Cardiac septum (tissue), 1 donor: ENCODE measurements at regions not wholly inside any gene's neighbourhood (a gene's known extent, or its start where the extent isn't known, plus 50 kb on each side); places are given as distances from the start of the nearest gene placed in this dataset.
"Not testable (repeated sequence)": the region's sequence is repeated elsewhere in the genome, so short reads cannot be mapped to it uniquely, and the experiment has no call there.

Source experiments
- DNase-seq: peaks from one replicate; pipeline ENCODE4 v3.0.0-alpha.2; 2020; ENCODE audit warnings: low spot score
- intact Hi-C: fragments of 100-400 bp; cut with DNase I; formaldehyde crosslinking; loops from one replicate; pipeline ENCODE4 v1.14.0; 2022
- donor health status: DM: no; HTN: no; CAD: no.

DNA sequence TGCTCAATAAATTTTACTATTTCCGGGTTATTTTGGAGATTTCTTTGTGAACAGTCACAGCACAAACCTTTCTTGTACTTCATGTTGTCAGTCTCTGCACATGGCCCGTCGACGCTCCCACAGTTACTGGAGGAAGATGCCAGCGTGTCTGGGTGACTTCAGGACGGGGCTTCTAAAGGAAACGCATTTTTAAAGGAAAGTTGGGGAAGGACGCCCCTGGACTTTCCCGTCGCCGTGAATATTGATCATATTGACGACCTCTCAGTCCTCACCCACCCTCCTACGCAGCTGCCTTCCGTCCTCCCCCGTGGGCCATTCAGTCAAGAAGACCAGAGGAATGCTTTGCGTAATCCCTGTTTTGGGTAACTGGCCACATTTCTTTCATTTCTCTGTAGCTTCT lies 71.1 kb upstream of the SNTG2 start:
- intact Hi-C loops: no loop called here
- no peak for DNase-seq

- DNase-seq: no peak
- intact Hi-C loops: no loop called here
These were observed 72.3 kb upstream of the SNTG2 start for GRCh38 chr2:878245-878930.

DNA sequence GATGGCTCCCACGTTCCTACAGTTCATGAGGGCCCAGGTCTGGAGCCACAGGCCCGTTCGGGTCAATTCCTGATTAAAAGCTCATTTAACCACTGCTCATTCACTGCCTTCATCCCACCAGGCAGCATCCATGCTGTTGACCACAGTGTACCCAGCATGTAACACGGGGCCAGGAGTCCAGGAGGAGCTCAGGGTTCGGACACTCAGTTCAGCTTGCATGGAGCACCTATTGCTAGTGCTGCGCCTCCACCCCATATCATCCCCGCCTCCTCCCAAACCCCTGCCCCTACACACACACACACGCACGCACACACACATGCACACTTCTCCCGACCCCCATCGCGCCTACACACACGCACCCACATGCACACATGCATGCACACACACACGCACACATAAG lies 72.9 kb upstream of the SNTG2 start:
- no peak for DNase-seq
- intact Hi-C loops: no loop called here

- no peak for DNase-seq
- intact Hi-C loops: no loop called here
These were observed 74.7 kb upstream of the SNTG2 start for GRCh38 chr2:875687-876615.

- DNase-seq: no peak
- intact Hi-C loops: no loop called here
These were observed 76.7 kb upstream of the SNTG2 start for GRCh38 chr2:873651-874580.

- DNase-seq: no peak
- intact Hi-C loops: no loop called here
These were observed 77.6 kb upstream of the SNTG2 start for GRCh38 chr2:873027-873426.

GRCh38 chr2:871926-872680 lies 78.5 kb upstream of the SNTG2 start:
- no peak for DNase-seq
- intact Hi-C loops: no loop called here

DNA sequence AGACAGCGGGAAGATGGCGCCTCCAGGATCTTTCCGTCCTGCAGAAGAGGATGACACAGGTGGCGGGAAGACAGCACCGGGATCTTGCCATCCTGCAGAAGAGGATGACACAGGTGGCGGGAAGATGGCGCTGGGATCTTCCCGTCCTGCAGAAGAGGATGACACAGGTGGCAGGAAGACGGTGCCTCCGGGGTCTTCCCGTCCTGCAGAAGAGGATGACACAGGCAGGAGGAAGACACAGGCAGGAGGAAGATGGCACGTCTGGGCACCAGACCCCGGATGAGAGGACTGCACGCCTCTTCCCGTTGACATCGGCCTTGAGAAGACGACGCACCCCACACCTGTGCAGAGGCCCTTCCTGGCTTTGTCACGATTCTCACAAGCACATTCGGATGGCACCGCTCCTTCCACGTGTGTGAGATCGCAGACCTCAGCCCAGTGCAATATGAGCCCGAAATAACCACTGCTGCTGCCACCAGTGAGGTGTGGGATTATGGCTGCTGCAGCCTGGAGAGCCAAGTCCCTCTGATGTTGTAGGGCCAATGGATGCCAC lies 79.4 kb upstream of the SNTG2 start:
- intact Hi-C loops: no loop called here
- no peak for DNase-seq

GRCh38 chr2:870426-870825 lies 80.2 kb upstream of the SNTG2 start:
- intact Hi-C loops: no loop called here
- peak; percentile 47 for DNase-seq

GRCh38 chr2:869894-870293 lies 80.8 kb upstream of the SNTG2 start:
- DNase-seq: no peak
- intact Hi-C loops: no loop called here

DNA sequence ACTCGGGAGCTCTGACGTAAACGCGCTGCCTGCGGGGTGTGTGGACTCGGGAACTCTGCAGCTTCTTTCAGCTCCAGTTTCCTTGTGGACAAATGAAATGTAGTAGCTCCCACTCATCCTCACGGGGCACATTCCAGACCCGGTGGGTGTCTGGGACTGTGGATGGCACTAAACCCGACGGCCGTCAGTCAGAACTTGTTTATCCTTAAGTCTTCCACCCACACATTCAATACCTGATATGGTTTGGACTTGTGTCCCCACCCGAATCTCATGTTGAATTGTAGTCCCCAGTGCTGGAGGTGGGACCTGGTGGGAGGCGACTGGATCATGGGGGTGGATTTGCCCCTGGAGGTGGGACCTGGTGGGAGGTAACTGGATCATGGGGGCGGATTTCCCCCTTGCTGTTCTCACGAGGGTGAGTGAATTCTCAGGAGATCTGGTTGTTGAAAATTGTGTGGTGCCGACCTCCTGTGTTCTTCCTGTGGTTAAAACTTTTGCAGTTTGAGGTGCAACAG lies 81.2 kb upstream of the SNTG2 start:
- intact Hi-C loops: no loop called here
- no peak for DNase-seq

DNA sequence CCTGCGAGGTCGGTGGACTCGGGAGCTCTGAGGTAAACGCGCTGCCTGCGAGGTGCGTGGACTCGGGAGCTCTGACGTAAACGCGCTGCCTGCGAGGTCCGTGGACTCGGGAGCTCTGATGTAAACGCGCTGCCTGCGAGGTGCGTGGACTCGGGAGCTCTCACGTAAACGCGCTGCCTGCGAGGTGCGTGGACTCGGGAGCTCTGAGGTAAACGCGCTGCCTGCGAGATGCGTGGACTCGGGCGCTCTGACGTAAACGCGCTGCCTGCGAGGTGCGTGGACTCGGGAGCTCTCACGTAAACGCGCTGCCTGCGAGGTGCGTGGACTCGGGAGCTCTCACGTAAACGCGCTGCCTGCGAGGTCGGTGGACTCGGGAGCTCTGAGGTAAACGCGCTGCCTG lies 81.8 kb upstream of the SNTG2 start:
- intact Hi-C loops, DNase-seq: not testable (repeated sequence)

DNA sequence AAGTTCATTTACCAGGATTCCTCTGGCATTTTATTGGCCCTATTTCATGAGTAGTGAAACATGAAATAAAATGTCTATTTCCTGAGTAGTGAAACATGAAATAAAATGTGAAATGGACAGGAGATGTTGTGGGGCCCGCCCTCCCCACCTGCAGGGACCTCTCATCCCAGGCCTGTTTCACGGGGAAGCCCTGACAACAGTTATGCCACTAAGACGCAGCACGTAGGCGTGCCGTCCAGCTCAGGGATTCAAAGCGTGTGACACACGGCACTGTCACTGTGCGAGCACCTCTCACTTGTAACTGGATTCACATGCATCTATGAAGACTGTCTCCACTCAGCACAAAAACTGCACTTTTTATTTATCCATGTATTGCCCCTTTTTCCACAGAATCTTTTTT lies 83.4 kb upstream of the SNTG2 start:
- no peak for DNase-seq
- intact Hi-C loops: no loop called here

GRCh38 chr2:866887-867286 lies 83.8 kb upstream of the SNTG2 start:
- DNase-seq: no peak

DNA sequence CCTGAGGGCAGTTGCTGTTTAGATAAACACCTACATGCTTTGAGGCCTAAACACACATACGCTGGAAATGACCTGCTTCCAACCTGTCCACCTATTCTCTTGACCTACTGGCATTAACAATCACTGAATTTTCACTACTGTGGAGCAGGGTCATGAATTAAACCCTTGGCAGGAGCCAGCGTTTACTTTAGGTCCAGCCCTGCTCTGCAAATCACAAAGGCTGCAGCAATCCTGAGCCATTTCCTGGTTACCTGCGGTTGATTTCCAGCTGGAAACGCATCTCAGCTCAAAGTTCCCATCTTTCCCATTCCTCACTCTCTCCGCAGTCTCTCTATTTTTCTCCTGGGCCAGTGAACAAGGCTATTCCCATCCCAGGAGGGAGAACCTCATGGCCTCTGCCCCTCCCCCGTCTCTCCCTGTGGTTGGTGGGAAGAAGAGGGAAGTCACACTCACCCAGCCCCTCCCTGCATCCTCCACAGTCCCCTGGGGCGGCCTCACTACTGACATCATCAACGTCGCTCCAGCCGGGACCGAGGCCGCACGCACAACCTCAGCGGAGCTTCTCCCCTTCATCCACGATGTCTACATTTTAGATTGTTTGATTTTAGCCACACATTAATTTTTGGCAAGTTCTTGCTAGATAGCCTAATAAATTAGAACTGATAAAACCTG lies 84.5 kb upstream of the SNTG2 start:
- no peak for DNase-seq
- intact Hi-C loops: no loop called here

More at GRCh38 chr2:866887-867286, 83.8 kb upstream of the SNTG2 start:
- intact Hi-C loops: no loop called here

- DNase-seq: peak; percentile 27
- intact Hi-C loops: no loop called here
These were observed 86.0 kb upstream of the SNTG2 start for GRCh38 chr2:864501-865106.

GRCh38 chr2:863732-864450 lies 86.8 kb upstream of the SNTG2 start:
- intact Hi-C loops: no loop called here
- DNase-seq: no peak
